Lung (tissue), 11 donors: ENCODE measurements at regions not wholly inside any gene's neighbourhood (a gene's known extent, or its start where the extent isn't known, plus 50 kb on each side); places are given as distances from the start of the nearest gene placed in this dataset.

Experiments used
- ATAC-seq: fragments of 200-7000 bp; cut with Tn5 transposase; one replicate; pipeline ENCODE4 v1.9.1; 2020; ENCODE audit warnings: moderate number of reproducible peaks; ENCODE audit not compliant: insufficient read depth, low FRiP score
- DNase-seq, 3 donors: peaks; one replicate each; pipeline ENCODE4 v3.0.0-alpha.2; 2013 to 2017
- H3K27ac ChIP-seq, 2 donors: one replicate each; pipeline ENCODE4 v1.5.1; 2013; ENCODE audit warnings: mild to moderate bottlenecking in 2 of 2, moderate library complexity in 2 of 2, control low read depth in 1 of 2, inconsistent platforms in 1 of 2, low read depth in 1 of 2, low read length in 1 of 2
- H3K27me3 ChIP-seq, 3 donors: one replicate each; pipeline ENCODE4 v1.5.1; 2013; ENCODE audit warnings: low read length in 2 of 3; ENCODE audit not compliant: control insufficient read depth in 3 of 3, insufficient read depth in 3 of 3
- H3K36me3 ChIP-seq, 4 donors: one replicate each; pipeline ENCODE4 v1.5.1; 2013; ENCODE audit warnings: low read length in 4 of 4, mild to moderate bottlenecking in 1 of 4, moderate library complexity in 1 of 4; ENCODE audit not compliant: control insufficient read depth in 4 of 4, insufficient read depth in 4 of 4
- H3K4me1 ChIP-seq, 5 donors: one replicate each; pipeline ENCODE4 v1.5.1; 2013; ENCODE audit warnings: low read length in 5 of 5, mild to moderate bottlenecking in 2 of 5, moderate library complexity in 1 of 5; ENCODE audit not compliant: control insufficient read depth in 5 of 5, insufficient read depth in 5 of 5
- H3K4me3 ChIP-seq: one replicate; pipeline ENCODE4 v1.5.1; 2013; ENCODE audit warnings: mild to moderate bottlenecking, control low read depth, moderate library complexity
- H3K9ac ChIP-seq, 2 donors: one replicate each; pipeline ENCODE4 v1.5.1; 2013; ENCODE audit warnings: low read length in 2 of 2, control low read depth in 1 of 2; ENCODE audit not compliant: insufficient read depth in 1 of 2
- H3K9me3 ChIP-seq, 4 donors: one replicate each; pipeline ENCODE4 v1.5.1; 2013; ENCODE audit warnings: low read length in 3 of 4, mild to moderate bottlenecking in 1 of 4, moderate library complexity in 1 of 4; ENCODE audit not compliant: control insufficient read depth in 4 of 4, insufficient read depth in 3 of 4
- CTCF ChIP-seq: IDR thresholded peaks from 2 replicates; pipeline ENCODE4 v1.5.1; 2012; ENCODE audit warnings: mild to moderate bottlenecking; ENCODE audit errors: control extremely low read depth, extremely low read depth
- WGBS, 2 donors: extraction: QIAGEN DNeasy Blood & Tissue Kit; methylation state at CpG; one replicate each; pipeline ENCODE4 v1.1.7; 2013; 5-methylcytosine and 5-hydroxymethylcytosine counted together
- donor health status: control.
- donor health status: control.
- donor health status: Bipolar disorder and iron deficiency.
- donor health status: healthy.
- donor health status: DM: yes; HTN: yes; CAD: no.

- Histone ChIP-seq H3K4me1 (no peaks in the 10 kb centered on the region), H3K9me3 (peaks cover 0 to 3% (median 0%) of the 10 kb centered on the region in 4 donors), H3K27me3 (no peaks in the 10 kb centered on the region), H3K9ac (no peak overlapping the region), H3K27ac (no peak overlapping the region), H3K4me3 (no peak overlapping the region), H3K36me3 (no peaks in the 10 kb centered on the region)
- 66 to 74% methylated on average over 2 of the region's 2 CpGs for WGBS, 2 donors
- TF ChIP-seq CTCF: no peak
- ATAC-seq (no peak), DNase-seq (no peak)
Observed at GRCh38 chr4:44985152-44985551, 258.8 kb upstream of the GNPDA2 start.

- TF ChIP-seq CTCF: no peak
- Histone ChIP-seq H3K27ac (no peak overlapping the region), H3K27me3 (no peaks in the 10 kb centered on the region), H3K9ac (no peak overlapping the region), H3K9me3 (no peaks in the 10 kb centered on the region), H3K4me3 (no peak overlapping the region), H3K36me3 (no peaks in the 10 kb centered on the region), H3K4me1 (no peaks in the 10 kb centered on the region)
- ATAC-seq (no peak), DNase-seq (no peak)
Observed at GRCh38 chr4:44984083-44984482, 257.7 kb upstream of the GNPDA2 start.

GRCh38 chr4:44983083-44983482, 256.7 kb upstream of the GNPDA2 start:
- Histone ChIP-seq H3K36me3 (no peaks in the 10 kb centered on the region), H3K4me1 (no peaks in the 10 kb centered on the region), H3K4me3 (no peak overlapping the region), H3K9me3 (no peaks in the 10 kb centered on the region), H3K27ac (no peak overlapping the region), H3K27me3 (no peaks in the 10 kb centered on the region), H3K9ac (no peak overlapping the region)
- peak in 1 of 3 donors; percentile 4 for DNase-seq
- TF ChIP-seq CTCF: no peak
- WGBS, 2 donors: 46 to 70% methylated on average over 2 of the region's 2 CpGs
- no peak for ATAC-seq

- Histone ChIP-seq H3K4me3 (no peak overlapping the region), H3K27me3 (no peaks in the 10 kb centered on the region), H3K4me1 (no peaks in the 10 kb centered on the region), H3K36me3 (no peaks in the 10 kb centered on the region), H3K27ac (no peak overlapping the region), H3K9me3 (no peaks in the 10 kb centered on the region), H3K9ac (no peak overlapping the region)
- TF ChIP-seq CTCF: no peak
- DNase-seq (no peak), ATAC-seq (no peak)
- WGBS, 2 donors: 43 to 79% methylated on average over 1 of the region's 1 CpG
Observed at GRCh38 chr4:44978020-44978419, 251.7 kb upstream of the GNPDA2 start.
